HG03354 (cell line): ENCODE measurements at regions not wholly inside any gene's neighbourhood (a gene's known extent, or its start where the extent isn't known, plus 50 kb on each side); places are given as distances from the start of the nearest gene placed in this dataset.

Source experiments
- ATAC-seq: cut with Tn5 transposase; IDR thresholded peaks from one replicate; pipeline ENCODE4 v1.9.1; 2021; ENCODE audit warnings: mild to moderate bottlenecking; ENCODE audit not compliant: unreplicated experiment, poor library complexity, severe bottlenecking

- no peak for ATAC-seq
Measured at GRCh38 chr2:226130192-226130591, 669.4 kb downstream of the IRS1 start.

GRCh38 chr2:226127682-226128081 is 671.9 kb downstream of the IRS1 start:
- ATAC-seq, result no peak

GRCh38 chr2:226126104-226126503 is 673.5 kb downstream of the IRS1 start:
- ATAC-seq, result no peak

- ATAC-seq, result no peak
Measured at GRCh38 chr2:226125176-226125883, 674.3 kb downstream of the IRS1 start.

- ATAC-seq, result no peak
Measured at GRCh38 chr2:226124548-226125011, 675.0 kb downstream of the IRS1 start.

- no peak for ATAC-seq
Measured at GRCh38 chr2:226123300-226123699, 676.3 kb downstream of the IRS1 start.

GRCh38 chr2:226122041-226122440 is 677.6 kb downstream of the IRS1 start:
- no peak for ATAC-seq

- ATAC-seq, result no peak
Measured at GRCh38 chr2:226121046-226121738, 678.4 kb downstream of the IRS1 start.

- no peak for ATAC-seq
Measured at GRCh38 chr2:226118471-226119429, 680.9 kb downstream of the IRS1 start.

- ATAC-seq, result no peak
Measured at GRCh38 chr2:226117510-226118065, 682.0 kb downstream of the IRS1 start.

- ATAC-seq, result no peak
Measured at GRCh38 chr2:226116346-226116745, 683.3 kb downstream of the IRS1 start.

- ATAC-seq, result no peak
Measured at GRCh38 chr2:226115832-226116200, 683.8 kb downstream of the IRS1 start.

- no peak for ATAC-seq
Measured at GRCh38 chr2:226115102-226115831, 684.4 kb downstream of the IRS1 start.

GRCh38 chr2:226114436-226114835 is 685.2 kb downstream of the IRS1 start:
- no peak for ATAC-seq

GRCh38 chr2:226098861-226099745 is 699.6 kb downstream of the NYAP2 start:
- ATAC-seq, result no peak

GRCh38 chr2:226095058-226095457 is 695.5 kb downstream of the NYAP2 start:
- no peak for ATAC-seq

- ATAC-seq, result no peak
Measured at GRCh38 chr2:226093364-226093763, 693.9 kb downstream of the NYAP2 start.

- ATAC-seq, result no peak
Measured at GRCh38 chr2:226088366-226088674, 688.8 kb downstream of the NYAP2 start.
